ENCODE measurements at regions not wholly inside any gene's neighbourhood (a gene's known extent, or its start where the extent isn't known, plus 50 kb on each side); places are given as distances from the start of the nearest gene placed in this dataset.

DNA sequence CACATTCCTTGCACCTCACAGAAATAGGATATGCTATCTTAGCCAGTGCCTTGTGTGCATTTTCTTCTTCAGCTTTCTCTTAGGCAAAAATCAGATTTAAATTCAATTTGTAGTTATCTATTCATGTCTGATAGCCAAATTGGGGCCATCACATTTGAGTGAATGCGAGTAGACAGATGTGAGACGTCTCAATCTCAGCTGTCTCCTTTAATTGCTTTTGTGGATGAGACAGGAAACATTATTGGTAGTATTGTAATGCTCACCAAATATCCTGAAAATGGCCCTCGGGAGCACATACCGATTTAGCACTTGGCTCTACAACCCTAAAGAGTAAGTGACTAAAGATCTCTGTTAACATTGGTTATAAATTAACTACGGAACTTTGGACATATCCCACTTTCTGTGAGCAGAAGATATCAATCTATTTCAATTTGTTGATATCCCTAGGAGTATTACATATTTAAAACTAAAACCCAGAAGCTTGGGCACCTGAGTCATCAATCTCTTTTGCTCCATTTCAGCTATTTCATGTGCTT is 1012.5 kb upstream of the TMEM132C start:
- TF ChIP-seq, protein P1, sequence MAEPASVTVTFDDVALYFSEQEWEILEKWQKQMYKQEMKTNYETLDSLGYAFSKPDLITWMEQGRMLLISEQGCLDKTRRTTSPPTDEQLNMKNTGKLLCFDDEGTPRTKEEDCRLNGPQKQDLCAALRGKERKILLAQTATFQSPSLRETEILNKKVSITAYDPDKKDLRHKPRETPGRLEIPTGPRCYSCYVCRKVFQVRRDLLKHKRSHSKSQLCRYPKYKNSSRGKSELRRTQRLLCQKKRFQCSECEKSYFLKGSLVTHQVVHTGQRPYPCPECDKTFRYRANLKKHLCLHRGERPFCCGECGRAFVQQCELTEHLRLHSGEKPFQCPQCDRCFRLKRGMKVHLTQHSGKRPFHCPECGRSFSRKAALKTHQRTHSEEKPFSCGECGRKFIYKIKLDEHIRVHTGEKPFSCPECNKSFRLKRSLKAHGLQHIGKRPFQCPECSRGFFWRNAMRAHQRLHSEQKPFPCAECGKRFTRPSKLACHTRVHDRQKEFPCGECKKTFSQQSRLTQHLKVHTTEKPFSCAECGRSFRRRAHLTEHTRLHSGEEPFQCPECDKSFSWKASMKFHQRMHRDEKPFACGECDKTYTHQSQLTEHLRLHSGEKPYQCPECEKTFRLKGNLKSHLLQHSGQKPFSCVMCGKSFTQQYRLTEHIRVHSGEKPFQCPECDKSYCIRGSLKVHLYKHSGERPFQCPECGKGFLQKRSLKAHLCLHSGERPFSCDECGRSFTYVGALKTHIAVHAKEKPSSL (CRISPR knock-in tag; conservative IDR thresholded peaks at IDR 0.05), result no peak
- TF ChIP-seq GABPB1 (CRISPR knock-in tag; IDR thresholded peaks at IDR 0.05) (no peak), OVOL2 (CRISPR knock-in tag; IDR thresholded peaks at IDR 0.05; ENCODE audit: borderline replicate concordance) (no peak), JAZF1 (CRISPR knock-in tag; IDR thresholded peaks at IDR 0.05) (no peak), ZNF263 (CRISPR knock-in tag; IDR thresholded peaks at IDR 0.05; ENCODE audit: low read depth) (no peak), ELF4 (CRISPR knock-in tag; IDR thresholded peaks at IDR 0.05; ENCODE audit: low read depth) (no peak), NR2C2 (CRISPR knock-in tag; IDR thresholded peaks at IDR 0.05) (no peak), NR3C1 (CRISPR knock-in tag; conservative IDR thresholded peaks at IDR 0.05; ENCODE audit: low read depth) (no peak), ESRRA (CRISPR knock-in tag; IDR thresholded peaks at IDR 0.05; ENCODE audit: borderline replicate concordance) (no peak)
- TF ChIP-seq, protein P2, sequence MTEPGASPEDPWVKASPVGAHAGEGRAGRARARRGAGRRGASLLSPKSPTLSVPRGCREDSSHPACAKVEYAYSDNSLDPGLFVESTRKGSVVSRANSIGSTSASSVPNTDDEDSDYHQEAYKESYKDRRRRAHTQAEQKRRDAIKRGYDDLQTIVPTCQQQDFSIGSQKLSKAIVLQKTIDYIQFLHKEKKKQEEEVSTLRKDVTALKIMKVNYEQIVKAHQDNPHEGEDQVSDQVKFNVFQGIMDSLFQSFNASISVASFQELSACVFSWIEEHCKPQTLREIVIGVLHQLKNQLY (CRISPR knock-in tag; IDR thresholded peaks at IDR 0.05), result no peak
- TF ChIP-seq, protein P3, sequence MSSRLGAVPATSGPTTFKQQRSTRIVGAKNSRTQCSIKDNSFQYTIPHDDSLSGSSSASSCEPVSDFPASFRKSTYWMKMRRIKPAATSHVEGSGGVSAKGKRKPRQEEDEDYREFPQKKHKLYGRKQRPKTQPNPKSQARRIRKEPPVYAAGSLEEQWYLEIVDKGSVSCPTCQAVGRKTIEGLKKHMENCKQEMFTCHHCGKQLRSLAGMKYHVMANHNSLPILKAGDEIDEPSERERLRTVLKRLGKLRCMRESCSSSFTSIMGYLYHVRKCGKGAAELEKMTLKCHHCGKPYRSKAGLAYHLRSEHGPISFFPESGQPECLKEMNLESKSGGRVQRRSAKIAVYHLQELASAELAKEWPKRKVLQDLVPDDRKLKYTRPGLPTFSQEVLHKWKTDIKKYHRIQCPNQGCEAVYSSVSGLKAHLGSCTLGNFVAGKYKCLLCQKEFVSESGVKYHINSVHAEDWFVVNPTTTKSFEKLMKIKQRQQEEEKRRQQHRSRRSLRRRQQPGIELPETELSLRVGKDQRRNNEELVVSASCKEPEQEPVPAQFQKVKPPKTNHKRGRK (CRISPR knock-in tag; IDR thresholded peaks at IDR 0.05; ENCODE audit: borderline replicate concordance), result no peak
- TF ChIP-seq, protein P4, sequence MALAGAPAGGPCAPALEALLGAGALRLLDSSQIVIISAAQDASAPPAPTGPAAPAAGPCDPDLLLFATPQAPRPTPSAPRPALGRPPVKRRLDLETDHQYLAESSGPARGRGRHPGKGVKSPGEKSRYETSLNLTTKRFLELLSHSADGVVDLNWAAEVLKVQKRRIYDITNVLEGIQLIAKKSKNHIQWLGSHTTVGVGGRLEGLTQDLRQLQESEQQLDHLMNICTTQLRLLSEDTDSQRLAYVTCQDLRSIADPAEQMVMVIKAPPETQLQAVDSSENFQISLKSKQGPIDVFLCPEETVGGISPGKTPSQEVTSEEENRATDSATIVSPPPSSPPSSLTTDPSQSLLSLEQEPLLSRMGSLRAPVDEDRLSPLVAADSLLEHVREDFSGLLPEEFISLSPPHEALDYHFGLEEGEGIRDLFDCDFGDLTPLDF (CRISPR knock-in tag; IDR thresholded peaks at IDR 0.05), result no peak
- TF ChIP-seq, protein P5, sequence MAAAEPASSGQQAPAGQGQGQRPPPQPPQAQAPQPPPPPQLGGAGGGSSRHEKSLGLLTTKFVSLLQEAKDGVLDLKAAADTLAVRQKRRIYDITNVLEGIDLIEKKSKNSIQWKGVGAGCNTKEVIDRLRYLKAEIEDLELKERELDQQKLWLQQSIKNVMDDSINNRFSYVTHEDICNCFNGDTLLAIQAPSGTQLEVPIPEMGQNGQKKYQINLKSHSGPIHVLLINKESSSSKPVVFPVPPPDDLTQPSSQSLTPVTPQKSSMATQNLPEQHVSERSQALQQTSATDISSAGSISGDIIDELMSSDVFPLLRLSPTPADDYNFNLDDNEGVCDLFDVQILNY (CRISPR knock-in tag; IDR thresholded peaks at IDR 0.05), result no peak
- TF ChIP-seq, protein P6, sequence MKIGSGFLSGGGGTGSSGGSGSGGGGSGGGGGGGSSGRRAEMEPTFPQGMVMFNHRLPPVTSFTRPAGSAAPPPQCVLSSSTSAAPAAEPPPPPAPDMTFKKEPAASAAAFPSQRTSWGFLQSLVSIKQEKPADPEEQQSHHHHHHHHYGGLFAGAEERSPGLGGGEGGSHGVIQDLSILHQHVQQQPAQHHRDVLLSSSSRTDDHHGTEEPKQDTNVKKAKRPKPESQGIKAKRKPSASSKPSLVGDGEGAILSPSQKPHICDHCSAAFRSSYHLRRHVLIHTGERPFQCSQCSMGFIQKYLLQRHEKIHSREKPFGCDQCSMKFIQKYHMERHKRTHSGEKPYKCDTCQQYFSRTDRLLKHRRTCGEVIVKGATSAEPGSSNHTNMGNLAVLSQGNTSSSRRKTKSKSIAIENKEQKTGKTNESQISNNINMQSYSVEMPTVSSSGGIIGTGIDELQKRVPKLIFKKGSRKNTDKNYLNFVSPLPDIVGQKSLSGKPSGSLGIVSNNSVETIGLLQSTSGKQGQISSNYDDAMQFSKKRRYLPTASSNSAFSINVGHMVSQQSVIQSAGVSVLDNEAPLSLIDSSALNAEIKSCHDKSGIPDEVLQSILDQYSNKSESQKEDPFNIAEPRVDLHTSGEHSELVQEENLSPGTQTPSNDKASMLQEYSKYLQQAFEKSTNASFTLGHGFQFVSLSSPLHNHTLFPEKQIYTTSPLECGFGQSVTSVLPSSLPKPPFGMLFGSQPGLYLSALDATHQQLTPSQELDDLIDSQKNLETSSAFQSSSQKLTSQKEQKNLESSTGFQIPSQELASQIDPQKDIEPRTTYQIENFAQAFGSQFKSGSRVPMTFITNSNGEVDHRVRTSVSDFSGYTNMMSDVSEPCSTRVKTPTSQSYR (CRISPR knock-in tag; IDR thresholded peaks at IDR 0.05), result no peak
- TF ChIP-seq, protein P7, sequence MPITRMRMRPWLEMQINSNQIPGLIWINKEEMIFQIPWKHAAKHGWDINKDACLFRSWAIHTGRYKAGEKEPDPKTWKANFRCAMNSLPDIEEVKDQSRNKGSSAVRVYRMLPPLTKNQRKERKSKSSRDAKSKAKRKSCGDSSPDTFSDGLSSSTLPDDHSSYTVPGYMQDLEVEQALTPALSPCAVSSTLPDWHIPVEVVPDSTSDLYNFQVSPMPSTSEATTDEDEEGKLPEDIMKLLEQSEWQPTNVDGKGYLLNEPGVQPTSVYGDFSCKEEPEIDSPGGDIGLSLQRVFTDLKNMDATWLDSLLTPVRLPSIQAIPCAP (CRISPR knock-in tag; IDR thresholded peaks at IDR 0.05), result no peak
- TF ChIP-seq, protein P8, sequence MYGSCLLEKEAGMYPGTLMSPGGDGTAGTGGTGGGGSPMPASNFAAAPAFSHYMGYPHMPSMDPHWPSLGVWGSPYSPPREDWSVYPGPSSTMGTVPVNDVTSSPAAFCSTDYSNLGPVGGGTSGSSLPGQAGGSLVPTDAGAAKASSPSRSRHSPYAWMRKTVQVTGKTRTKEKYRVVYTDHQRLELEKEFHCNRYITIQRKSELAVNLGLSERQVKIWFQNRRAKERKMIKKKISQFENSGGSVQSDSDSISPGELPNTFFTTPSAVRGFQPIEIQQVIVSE (CRISPR knock-in tag; IDR thresholded peaks at IDR 0.05; ENCODE audit: borderline replicate concordance), result no peak
- TF ChIP-seq, protein P9, sequence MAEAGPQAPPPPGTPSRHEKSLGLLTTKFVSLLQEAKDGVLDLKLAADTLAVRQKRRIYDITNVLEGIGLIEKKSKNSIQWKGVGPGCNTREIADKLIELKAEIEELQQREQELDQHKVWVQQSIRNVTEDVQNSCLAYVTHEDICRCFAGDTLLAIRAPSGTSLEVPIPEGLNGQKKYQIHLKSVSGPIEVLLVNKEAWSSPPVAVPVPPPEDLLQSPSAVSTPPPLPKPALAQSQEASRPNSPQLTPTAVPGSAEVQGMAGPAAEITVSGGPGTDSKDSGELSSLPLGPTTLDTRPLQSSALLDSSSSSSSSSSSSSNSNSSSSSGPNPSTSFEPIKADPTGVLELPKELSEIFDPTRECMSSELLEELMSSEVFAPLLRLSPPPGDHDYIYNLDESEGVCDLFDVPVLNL (CRISPR knock-in tag; IDR thresholded peaks at IDR 0.05; ENCODE audit: borderline replicate concordance, low read depth), result no peak
- TF ChIP-seq, protein P10, sequence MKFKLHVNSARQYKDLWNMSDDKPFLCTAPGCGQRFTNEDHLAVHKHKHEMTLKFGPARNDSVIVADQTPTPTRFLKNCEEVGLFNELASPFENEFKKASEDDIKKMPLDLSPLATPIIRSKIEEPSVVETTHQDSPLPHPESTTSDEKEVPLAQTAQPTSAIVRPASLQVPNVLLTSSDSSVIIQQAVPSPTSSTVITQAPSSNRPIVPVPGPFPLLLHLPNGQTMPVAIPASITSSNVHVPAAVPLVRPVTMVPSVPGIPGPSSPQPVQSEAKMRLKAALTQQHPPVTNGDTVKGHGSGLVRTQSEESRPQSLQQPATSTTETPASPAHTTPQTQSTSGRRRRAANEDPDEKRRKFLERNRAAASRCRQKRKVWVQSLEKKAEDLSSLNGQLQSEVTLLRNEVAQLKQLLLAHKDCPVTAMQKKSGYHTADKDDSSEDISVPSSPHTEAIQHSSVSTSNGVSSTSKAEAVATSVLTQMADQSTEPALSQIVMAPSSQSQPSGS (CRISPR knock-in tag; IDR thresholded peaks at IDR 0.05; ENCODE audit: borderline replicate concordance, low read depth), result no peak
- TF ChIP-seq, protein P11, sequence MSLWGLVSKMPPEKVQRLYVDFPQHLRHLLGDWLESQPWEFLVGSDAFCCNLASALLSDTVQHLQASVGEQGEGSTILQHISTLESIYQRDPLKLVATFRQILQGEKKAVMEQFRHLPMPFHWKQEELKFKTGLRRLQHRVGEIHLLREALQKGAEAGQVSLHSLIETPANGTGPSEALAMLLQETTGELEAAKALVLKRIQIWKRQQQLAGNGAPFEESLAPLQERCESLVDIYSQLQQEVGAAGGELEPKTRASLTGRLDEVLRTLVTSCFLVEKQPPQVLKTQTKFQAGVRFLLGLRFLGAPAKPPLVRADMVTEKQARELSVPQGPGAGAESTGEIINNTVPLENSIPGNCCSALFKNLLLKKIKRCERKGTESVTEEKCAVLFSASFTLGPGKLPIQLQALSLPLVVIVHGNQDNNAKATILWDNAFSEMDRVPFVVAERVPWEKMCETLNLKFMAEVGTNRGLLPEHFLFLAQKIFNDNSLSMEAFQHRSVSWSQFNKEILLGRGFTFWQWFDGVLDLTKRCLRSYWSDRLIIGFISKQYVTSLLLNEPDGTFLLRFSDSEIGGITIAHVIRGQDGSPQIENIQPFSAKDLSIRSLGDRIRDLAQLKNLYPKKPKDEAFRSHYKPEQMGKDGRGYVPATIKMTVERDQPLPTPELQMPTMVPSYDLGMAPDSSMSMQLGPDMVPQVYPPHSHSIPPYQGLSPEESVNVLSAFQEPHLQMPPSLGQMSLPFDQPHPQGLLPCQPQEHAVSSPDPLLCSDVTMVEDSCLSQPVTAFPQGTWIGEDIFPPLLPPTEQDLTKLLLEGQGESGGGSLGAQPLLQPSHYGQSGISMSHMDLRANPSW (CRISPR knock-in tag; conservative IDR thresholded peaks at IDR 0.05; ENCODE audit: low read depth), result no peak
- DNase-seq (ENCODE audit: low spot score) (no peak), ATAC-seq (no peak)
- H3K4me1 Mint-ChIP-seq, result no peaks in the 10 kb centered on the region
- no peak overlapping the region for H3K27ac Mint-ChIP-seq
- ChIA-PET POLR2A (no interaction called here), CTCF (interaction anchor here (0.7 kb wide), 1 partner anchor 145 kb away, joined by 3 read pairs; no protein-coding TSS in a partner anchor)
- H3K9me3 Mint-ChIP-seq, result peaks cover 84% of the 10 kb centered on the region
- H3K27me3 Mint-ChIP-seq (ENCODE audit: low read depth), result peaks cover 13% of the 10 kb centered on the region
- no peak overlapping the region for H3K4me3 Mint-ChIP-seq
- peaks cover 61% of the 10 kb centered on the region for H3K36me3 Mint-ChIP-seq
